T-helper 2 cell treated with Interferon-gamma antibody and Interleukin-4, amounts not matched to agents 100 ng/mL and 5 ng/mL, for 36 hours (primary cell): ENCODE measurements at regions not wholly inside any gene's neighbourhood (a gene's known extent, or its start where the extent isn't known, plus 50 kb on each side); places are given as distances from the start of the nearest gene placed in this dataset.

Source experiments
- intact Hi-C: fragments of 100-400 bp; cut with micrococcal nuclease; formaldehyde crosslinking; loops from one replicate; pipeline ENCODE4 v1.15.1; 2023

- intact Hi-C loops, result no loop called here
These were observed 103.3 kb upstream of the FSTL4 start for GRCh38 chr5:133715616-133716015.

- intact Hi-C loops, result no loop called here
These were observed 102.9 kb upstream of the FSTL4 start for GRCh38 chr5:133715216-133715615.

GRCh38 chr5:133714161-133714915 lies 102.0 kb upstream of the FSTL4 start:
- intact Hi-C loops, result no loop called here

GRCh38 chr5:133713751-133714150 lies 101.4 kb upstream of the FSTL4 start:
- intact Hi-C loops, result no loop called here

GRCh38 chr5:133713209-133713608 lies 100.9 kb upstream of the FSTL4 start:
- intact Hi-C loops, result no loop called here

- intact Hi-C loops, result no loop called here
These were observed 100.2 kb upstream of the FSTL4 start for GRCh38 chr5:133712562-133712961.

- intact Hi-C loops, result no loop called here
These were observed 96.9 kb upstream of the FSTL4 start for GRCh38 chr5:133709209-133709725.

- intact Hi-C loops, result no loop called here
These were observed 96.0 kb upstream of the FSTL4 start for GRCh38 chr5:133708331-133708850.

GRCh38 chr5:133707629-133708028 lies 95.3 kb upstream of the FSTL4 start:
- intact Hi-C loops, result no loop called here

GRCh38 chr5:133706506-133707430 lies 94.4 kb upstream of the FSTL4 start:
- intact Hi-C loops, result no loop called here

- intact Hi-C loops, result no loop called here
These were observed 93.0 kb upstream of the FSTL4 start for GRCh38 chr5:133705331-133705730.

GRCh38 chr5:133704411-133704810 lies 92.1 kb upstream of the FSTL4 start:
- intact Hi-C loops, result no loop called here

GRCh38 chr5:133703935-133704334 lies 91.6 kb upstream of the FSTL4 start:
- intact Hi-C loops, result no loop called here

- intact Hi-C loops, result no loop called here
These were observed 90.7 kb upstream of the FSTL4 start for GRCh38 chr5:133702791-133703770.

- intact Hi-C loops, result no loop called here
These were observed 89.5 kb upstream of the FSTL4 start for GRCh38 chr5:133701871-133702270.

GRCh38 chr5:133700251-133700650 lies 87.9 kb upstream of the FSTL4 start:
- intact Hi-C loops, result no loop called here

- intact Hi-C loops, result no loop called here
These were observed 86.5 kb upstream of the FSTL4 start for GRCh38 chr5:133698646-133699526.

- intact Hi-C loops, result no loop called here
These were observed 85.9 kb upstream of the FSTL4 start for GRCh38 chr5:133698259-133698554.

- intact Hi-C loops, result no loop called here
These were observed 85.4 kb upstream of the FSTL4 start for GRCh38 chr5:133697536-133698258.
